Fibroblast of the aortic adventitia (primary cell): ENCODE measurements at regions not wholly inside any gene's neighbourhood (a gene's known extent, or its start where the extent isn't known, plus 50 kb on each side); places are given as distances from the start of the nearest gene placed in this dataset.

Source experiments
- DNase-seq: peaks from one replicate; pipeline ENCODE4 v3.0.0-alpha.2; 2010; ENCODE audit warnings: low read depth
- H3K4me3 ChIP-seq: 2 replicates; pipeline ENCODE4 v1.5.1; 2011; ENCODE audit warnings: low read depth, mild to moderate bottlenecking, control low read depth, low read length, moderate library complexity
- CTCF ChIP-seq: IDR thresholded peaks from 2 replicates; pipeline ENCODE4 v1.5.1; 2011; ENCODE audit warnings: mild to moderate bottlenecking, low read length, control low read depth, inconsistent platforms; ENCODE audit not compliant: insufficient read depth

- no peak for DNase-seq
- H3K4me3 ChIP-seq: no peak overlapping the region
- no peak for TF ChIP-seq CTCF
These were observed 530.7 kb downstream of the CBLN2 start for GRCh38 chr18:72013427-72013850.

GRCh38 chr18:71998547-71999097, 545.5 kb downstream of the CBLN2 start:
- no peak for TF ChIP-seq CTCF
- no peak for DNase-seq
- H3K4me3 ChIP-seq: no peak overlapping the region

GRCh38 chr18:71995904-71996465, 548.2 kb downstream of the CBLN2 start:
- TF ChIP-seq CTCF: no peak
- H3K4me3 ChIP-seq: no peak overlapping the region
- no peak for DNase-seq

GRCh38 chr18:71994273-71994672, 549.9 kb downstream of the CBLN2 start:
- H3K4me3 ChIP-seq: no peak overlapping the region
- no peak for DNase-seq

GRCh38 chr18:71989616-71990015, 554.5 kb downstream of the CBLN2 start:
- no peak for TF ChIP-seq CTCF
- H3K4me3 ChIP-seq: no peak overlapping the region
- no peak for DNase-seq

More at GRCh38 chr18:71994273-71994672, 549.9 kb downstream of the CBLN2 start:
- no peak for TF ChIP-seq CTCF

GRCh38 chr18:71986351-71987050, 557.6 kb downstream of the CBLN2 start:
- DNase-seq: no peak
- no peak overlapping the region for H3K4me3 ChIP-seq
- no peak for TF ChIP-seq CTCF

GRCh38 chr18:71976744-71977143, 567.4 kb downstream of the CBLN2 start:
- DNase-seq: no peak
- no peak overlapping the region for H3K4me3 ChIP-seq
- no peak for TF ChIP-seq CTCF
